ENCODE measurements at regions not wholly inside any gene's neighbourhood (a gene's known extent, or its start where the extent isn't known, plus 50 kb on each side); places are given as distances from the start of the nearest gene placed in this dataset.

DNA sequence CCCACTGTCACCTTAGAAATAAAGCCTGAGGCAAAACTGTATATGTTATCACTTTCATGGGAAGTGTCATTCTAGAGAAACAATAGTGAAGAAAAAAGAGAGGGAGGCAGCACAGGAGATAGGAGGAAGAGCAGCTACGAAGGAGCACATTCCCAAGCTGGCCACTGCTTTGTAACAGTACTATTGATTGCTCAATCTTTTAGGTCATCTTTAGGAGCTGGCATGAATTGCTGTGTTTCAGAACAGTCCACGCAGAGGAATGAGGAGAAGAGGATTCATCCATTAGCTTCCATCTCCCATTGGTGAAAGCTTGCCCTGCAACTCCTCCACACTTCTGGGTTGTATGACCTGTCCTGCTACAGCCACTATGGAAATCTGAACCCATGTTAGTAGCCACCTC lies 372.5 kb upstream of the DDHD1 start:
- H3K36me3 ChIP-seq (ENCODE audit: insufficient read depth): no peaks in the 10 kb centered on the region
- TF ChIP-seq, protein P1, sequence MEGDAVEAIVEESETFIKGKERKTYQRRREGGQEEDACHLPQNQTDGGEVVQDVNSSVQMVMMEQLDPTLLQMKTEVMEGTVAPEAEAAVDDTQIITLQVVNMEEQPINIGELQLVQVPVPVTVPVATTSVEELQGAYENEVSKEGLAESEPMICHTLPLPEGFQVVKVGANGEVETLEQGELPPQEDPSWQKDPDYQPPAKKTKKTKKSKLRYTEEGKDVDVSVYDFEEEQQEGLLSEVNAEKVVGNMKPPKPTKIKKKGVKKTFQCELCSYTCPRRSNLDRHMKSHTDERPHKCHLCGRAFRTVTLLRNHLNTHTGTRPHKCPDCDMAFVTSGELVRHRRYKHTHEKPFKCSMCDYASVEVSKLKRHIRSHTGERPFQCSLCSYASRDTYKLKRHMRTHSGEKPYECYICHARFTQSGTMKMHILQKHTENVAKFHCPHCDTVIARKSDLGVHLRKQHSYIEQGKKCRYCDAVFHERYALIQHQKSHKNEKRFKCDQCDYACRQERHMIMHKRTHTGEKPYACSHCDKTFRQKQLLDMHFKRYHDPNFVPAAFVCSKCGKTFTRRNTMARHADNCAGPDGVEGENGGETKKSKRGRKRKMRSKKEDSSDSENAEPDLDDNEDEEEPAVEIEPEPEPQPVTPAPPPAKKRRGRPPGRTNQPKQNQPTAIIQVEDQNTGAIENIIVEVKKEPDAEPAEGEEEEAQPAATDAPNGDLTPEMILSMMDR (conservative IDR thresholded peaks at IDR 0.05; ENCODE audit: low read depth in 2 of 2): no peak
- no peak for TF ChIP-seq CREB1 (CRISPR knock-in tag; IDR thresholded peaks at IDR 0.05; ENCODE audit: low read depth)
- TF ChIP-seq JUNB (IDR thresholded peaks at IDR 0.05; ENCODE audit: unreplicated experiment): no peak
- TF ChIP-seq EZH2phosphoT487 (IDR thresholded peaks at IDR 0.05; ENCODE audit: unreplicated experiment): no peak
- TF ChIP-seq ZNF114 (CRISPR knock-in tag; IDR thresholded peaks at IDR 0.05): no peak
- no peak for TF ChIP-seq ZNF462 (CRISPR knock-in tag; IDR thresholded peaks at IDR 0.05)
- H3K36me3 Mint-ChIP-seq (ENCODE audit: low read depth): no peaks in the 10 kb centered on the region
- no peak overlapping the region for H2AFZ ChIP-seq
- peaks cover 6% of the 10 kb centered on the region; the same call in 1 of the 2 replicates for H3K9me2 ChIP-seq (ENCODE audit: insufficient read depth)
- no peaks in the 10 kb centered on the region for H3K79me2 ChIP-seq (replicated peaks; ENCODE audit: insufficient read depth)
- H3K27me3 Mint-ChIP-seq (ENCODE audit: insufficient read depth, low read depth, poor library complexity): peaks cover 1% of the 10 kb centered on the region
- no peak overlapping the region for H3K4me3 ChIP-seq
- H3K27ac Mint-ChIP-seq: no peak overlapping the region
- H4K20me1 ChIP-seq (replicated peaks; ENCODE audit: insufficient read depth): no peaks in the 10 kb centered on the region
- no peak overlapping the region for H3K27ac ChIP-seq (ENCODE audit: low read depth)
- no peak for ATAC-seq
- H3K4me1 ChIP-seq (ENCODE audit: insufficient read depth): no peaks in the 10 kb centered on the region
- H3K9me3 Mint-ChIP-seq: peaks cover 5% of the 10 kb centered on the region; the same call in 2 of the 3 replicates
- no peak overlapping the region for H3K4me3 Mint-ChIP-seq
- H3K4me2 ChIP-seq: no peak overlapping the region
- no peaks in the 10 kb centered on the region for H3K27me3 ChIP-seq (ENCODE audit: insufficient read depth)
- H3F3A ChIP-seq (replicated peaks; ENCODE audit: low read depth): no peaks in the 10 kb centered on the region
- DNase-seq (ENCODE audit: low spot score): no peak
- H3K4me1 Mint-ChIP-seq: no peaks in the 10 kb centered on the region

Data from GM23338 (cell line).